HepG2 (cell line): ENCODE measurements at regions not wholly inside any gene's neighbourhood (a gene's known extent, or its start where the extent isn't known, plus 50 kb on each side); places are given as distances from the start of the nearest gene placed in this dataset.

Source experiments
- ATM ChIP-seq: fragments of 450-650 bp; IDR thresholded peaks from 2 replicates; pipeline ENCODE4 v1.7.1; 2017; ENCODE audit warnings: mild to moderate bottlenecking, borderline replicate concordance
- MBNL3 ChIP-seq: fragments of 250-450 bp; sonication (Bioruptor Pico); conservative IDR thresholded peaks from 2 replicates; pipeline ENCODE4 v1.8.0; 2022; ENCODE audit warnings: mild to moderate bottlenecking, inconsistent platforms
- MEIS2 ChIP-seq: sonication (generic); formaldehyde crosslinking; IDR thresholded peaks from 2 replicates; pipeline ENCODE4 v1.9.0; 2021; ENCODE audit warnings: mild to moderate bottlenecking, missing genetic modification reagents
- NCOA2 ChIP-seq: sonication (generic); formaldehyde crosslinking; IDR thresholded peaks from 2 replicates; pipeline ENCODE4 v1.8.0; 2022; ENCODE audit warnings: inconsistent platforms
- NFKBIZ ChIP-seq: IDR thresholded peaks from 2 replicates; pipeline ENCODE4 v1.6.1; 2018; ENCODE audit warnings: missing genetic modification reagents, missing compliant biosample characterization
- SIN3B ChIP-seq: fragments of 150-350 bp; IDR thresholded peaks from 2 replicates; pipeline ENCODE4 v1.6.1; 2014; ENCODE audit warnings: low read length
- SIX4 ChIP-seq: sonication (generic); formaldehyde crosslinking; IDR thresholded peaks from 2 replicates; pipeline ENCODE4 v1.4.0; 2020; ENCODE audit warnings: missing genetic modification reagents
- SMAD9 ChIP-seq: sonication (generic); formaldehyde crosslinking; IDR thresholded peaks from 2 replicates; pipeline ENCODE4 v1.5.1; 2020; ENCODE audit warnings: mild to moderate bottlenecking, missing genetic modification reagents
- U2AF1 ChIP-seq: fragments of 200-400 bp; formaldehyde crosslinking; optimal IDR thresholded peaks from 2 replicates; pipeline ENCODE3; 2017; ENCODE audit warnings: mild to moderate bottlenecking, low read depth, low read length
- ZFY ChIP-seq: sonication (generic); formaldehyde crosslinking; IDR thresholded peaks from 2 replicates; pipeline ENCODE4 v1.4.0; 2020; ENCODE audit warnings: missing genetic modification reagents
- ZNF577 ChIP-seq: sonication (generic); formaldehyde crosslinking; IDR thresholded peaks from 2 replicates; pipeline ENCODE4 v1.4.0; 2020; ENCODE audit warnings: mild to moderate bottlenecking, low read depth, missing genetic modification reagents, borderline replicate concordance
- ZNF709 ChIP-seq: sonication (generic); formaldehyde crosslinking; IDR thresholded peaks from 2 replicates; pipeline ENCODE4 v1.5.0; 2020; ENCODE audit warnings: mild to moderate bottlenecking, missing genetic modification reagents
- TF ChIP-seq, protein P1 (sequence below): sonication (generic); formaldehyde crosslinking; IDR thresholded peaks from 2 replicates; pipeline ENCODE4 v1.4.0; 2020; ENCODE audit warnings: mild to moderate bottlenecking, missing genetic modification reagents
- TF ChIP-seq, protein P2 (sequence below): sonication (generic); formaldehyde crosslinking; IDR thresholded peaks from 2 replicates; pipeline ENCODE4 v1.4.0; 2020; ENCODE audit warnings: mild to moderate bottlenecking, missing genetic modification reagents
- TF ChIP-seq, protein P3 (sequence below): sonication (generic); formaldehyde crosslinking; IDR thresholded peaks from 2 replicates; pipeline ENCODE4 v1.5.0; 2020; ENCODE audit warnings: mild to moderate bottlenecking, missing genetic modification reagents, borderline replicate concordance
- TF ChIP-seq, protein P4 (sequence below): sonication (generic); formaldehyde crosslinking; IDR thresholded peaks from 2 replicates; pipeline ENCODE4 v1.5.0; 2020; ENCODE audit warnings: mild to moderate bottlenecking, missing genetic modification reagents

DNA sequence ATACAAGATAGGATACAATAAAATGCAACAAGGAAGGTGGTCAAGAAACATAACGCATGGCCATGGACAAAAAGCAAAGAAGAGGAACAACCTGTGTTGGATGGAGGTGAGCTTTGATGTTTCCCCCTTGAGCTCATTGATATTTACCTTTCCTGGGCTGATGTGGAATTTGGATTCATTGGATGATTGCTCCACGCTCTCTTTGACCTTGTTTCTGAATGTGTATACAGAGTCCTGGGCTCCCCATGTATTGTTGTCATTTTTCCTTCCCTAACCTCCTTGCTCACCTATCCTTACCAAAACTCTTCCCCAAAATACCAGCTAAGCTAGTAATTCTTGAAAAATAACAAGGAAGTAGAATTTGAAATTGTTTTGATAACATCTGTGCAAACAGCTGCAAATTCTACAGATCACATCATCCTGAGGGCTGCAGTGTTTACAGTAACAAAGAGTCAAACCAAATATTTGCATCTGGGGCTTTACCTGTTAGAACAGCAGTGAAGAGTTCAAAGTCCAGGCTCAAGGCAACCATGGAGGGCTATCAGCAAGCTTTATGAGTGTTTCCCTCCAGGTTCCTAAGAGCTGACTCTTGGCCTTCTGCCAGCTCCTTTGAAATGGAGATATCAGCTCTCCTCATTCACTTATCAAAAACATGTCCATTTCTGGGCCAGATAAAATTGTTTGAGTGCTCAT lies 214.3 kb upstream of the MARCKS start (continued):
- TF ChIP-seq SIX4 (CRISPR knock-in tag) (peak; percentile 71), NCOA2 (CRISPR knock-in tag) (peak; percentile 96), SIN3B (0 out of 2 replicates have a peak, but pooled peaks have one; percentile 27), MEIS2 (peak; percentile 44), MBNL3 (CRISPR knock-in tag) (no peak), U2AF1 (peak; percentile 33), ZNF709 (peak; percentile 67; the same call in 1 of the 2 replicates), NFKBIZ (peak; percentile 99), ATM (no peak), SMAD9 (CRISPR knock-in tag) (no peak), ZNF577 (CRISPR knock-in tag) (no peak), ZFY (CRISPR knock-in tag) (0 out of 2 replicates have a peak, but pooled peaks have one; percentile 25)
- TF ChIP-seq, protein P1, sequence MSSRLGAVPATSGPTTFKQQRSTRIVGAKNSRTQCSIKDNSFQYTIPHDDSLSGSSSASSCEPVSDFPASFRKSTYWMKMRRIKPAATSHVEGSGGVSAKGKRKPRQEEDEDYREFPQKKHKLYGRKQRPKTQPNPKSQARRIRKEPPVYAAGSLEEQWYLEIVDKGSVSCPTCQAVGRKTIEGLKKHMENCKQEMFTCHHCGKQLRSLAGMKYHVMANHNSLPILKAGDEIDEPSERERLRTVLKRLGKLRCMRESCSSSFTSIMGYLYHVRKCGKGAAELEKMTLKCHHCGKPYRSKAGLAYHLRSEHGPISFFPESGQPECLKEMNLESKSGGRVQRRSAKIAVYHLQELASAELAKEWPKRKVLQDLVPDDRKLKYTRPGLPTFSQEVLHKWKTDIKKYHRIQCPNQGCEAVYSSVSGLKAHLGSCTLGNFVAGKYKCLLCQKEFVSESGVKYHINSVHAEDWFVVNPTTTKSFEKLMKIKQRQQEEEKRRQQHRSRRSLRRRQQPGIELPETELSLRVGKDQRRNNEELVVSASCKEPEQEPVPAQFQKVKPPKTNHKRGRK (CRISPR knock-in tag): peak; percentile 31; the same call in 1 of the 2 replicates
- TF ChIP-seq, protein P2, sequence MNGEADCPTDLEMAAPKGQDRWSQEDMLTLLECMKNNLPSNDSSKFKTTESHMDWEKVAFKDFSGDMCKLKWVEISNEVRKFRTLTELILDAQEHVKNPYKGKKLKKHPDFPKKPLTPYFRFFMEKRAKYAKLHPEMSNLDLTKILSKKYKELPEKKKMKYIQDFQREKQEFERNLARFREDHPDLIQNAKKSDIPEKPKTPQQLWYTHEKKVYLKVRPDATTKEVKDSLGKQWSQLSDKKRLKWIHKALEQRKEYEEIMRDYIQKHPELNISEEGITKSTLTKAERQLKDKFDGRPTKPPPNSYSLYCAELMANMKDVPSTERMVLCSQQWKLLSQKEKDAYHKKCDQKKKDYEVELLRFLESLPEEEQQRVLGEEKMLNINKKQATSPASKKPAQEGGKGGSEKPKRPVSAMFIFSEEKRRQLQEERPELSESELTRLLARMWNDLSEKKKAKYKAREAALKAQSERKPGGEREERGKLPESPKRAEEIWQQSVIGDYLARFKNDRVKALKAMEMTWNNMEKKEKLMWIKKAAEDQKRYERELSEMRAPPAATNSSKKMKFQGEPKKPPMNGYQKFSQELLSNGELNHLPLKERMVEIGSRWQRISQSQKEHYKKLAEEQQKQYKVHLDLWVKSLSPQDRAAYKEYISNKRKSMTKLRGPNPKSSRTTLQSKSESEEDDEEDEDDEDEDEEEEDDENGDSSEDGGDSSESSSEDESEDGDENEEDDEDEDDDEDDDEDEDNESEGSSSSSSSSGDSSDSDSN (CRISPR knock-in tag): peak; percentile 27; the same call in 1 of the 2 replicates
- TF ChIP-seq, protein P3, sequence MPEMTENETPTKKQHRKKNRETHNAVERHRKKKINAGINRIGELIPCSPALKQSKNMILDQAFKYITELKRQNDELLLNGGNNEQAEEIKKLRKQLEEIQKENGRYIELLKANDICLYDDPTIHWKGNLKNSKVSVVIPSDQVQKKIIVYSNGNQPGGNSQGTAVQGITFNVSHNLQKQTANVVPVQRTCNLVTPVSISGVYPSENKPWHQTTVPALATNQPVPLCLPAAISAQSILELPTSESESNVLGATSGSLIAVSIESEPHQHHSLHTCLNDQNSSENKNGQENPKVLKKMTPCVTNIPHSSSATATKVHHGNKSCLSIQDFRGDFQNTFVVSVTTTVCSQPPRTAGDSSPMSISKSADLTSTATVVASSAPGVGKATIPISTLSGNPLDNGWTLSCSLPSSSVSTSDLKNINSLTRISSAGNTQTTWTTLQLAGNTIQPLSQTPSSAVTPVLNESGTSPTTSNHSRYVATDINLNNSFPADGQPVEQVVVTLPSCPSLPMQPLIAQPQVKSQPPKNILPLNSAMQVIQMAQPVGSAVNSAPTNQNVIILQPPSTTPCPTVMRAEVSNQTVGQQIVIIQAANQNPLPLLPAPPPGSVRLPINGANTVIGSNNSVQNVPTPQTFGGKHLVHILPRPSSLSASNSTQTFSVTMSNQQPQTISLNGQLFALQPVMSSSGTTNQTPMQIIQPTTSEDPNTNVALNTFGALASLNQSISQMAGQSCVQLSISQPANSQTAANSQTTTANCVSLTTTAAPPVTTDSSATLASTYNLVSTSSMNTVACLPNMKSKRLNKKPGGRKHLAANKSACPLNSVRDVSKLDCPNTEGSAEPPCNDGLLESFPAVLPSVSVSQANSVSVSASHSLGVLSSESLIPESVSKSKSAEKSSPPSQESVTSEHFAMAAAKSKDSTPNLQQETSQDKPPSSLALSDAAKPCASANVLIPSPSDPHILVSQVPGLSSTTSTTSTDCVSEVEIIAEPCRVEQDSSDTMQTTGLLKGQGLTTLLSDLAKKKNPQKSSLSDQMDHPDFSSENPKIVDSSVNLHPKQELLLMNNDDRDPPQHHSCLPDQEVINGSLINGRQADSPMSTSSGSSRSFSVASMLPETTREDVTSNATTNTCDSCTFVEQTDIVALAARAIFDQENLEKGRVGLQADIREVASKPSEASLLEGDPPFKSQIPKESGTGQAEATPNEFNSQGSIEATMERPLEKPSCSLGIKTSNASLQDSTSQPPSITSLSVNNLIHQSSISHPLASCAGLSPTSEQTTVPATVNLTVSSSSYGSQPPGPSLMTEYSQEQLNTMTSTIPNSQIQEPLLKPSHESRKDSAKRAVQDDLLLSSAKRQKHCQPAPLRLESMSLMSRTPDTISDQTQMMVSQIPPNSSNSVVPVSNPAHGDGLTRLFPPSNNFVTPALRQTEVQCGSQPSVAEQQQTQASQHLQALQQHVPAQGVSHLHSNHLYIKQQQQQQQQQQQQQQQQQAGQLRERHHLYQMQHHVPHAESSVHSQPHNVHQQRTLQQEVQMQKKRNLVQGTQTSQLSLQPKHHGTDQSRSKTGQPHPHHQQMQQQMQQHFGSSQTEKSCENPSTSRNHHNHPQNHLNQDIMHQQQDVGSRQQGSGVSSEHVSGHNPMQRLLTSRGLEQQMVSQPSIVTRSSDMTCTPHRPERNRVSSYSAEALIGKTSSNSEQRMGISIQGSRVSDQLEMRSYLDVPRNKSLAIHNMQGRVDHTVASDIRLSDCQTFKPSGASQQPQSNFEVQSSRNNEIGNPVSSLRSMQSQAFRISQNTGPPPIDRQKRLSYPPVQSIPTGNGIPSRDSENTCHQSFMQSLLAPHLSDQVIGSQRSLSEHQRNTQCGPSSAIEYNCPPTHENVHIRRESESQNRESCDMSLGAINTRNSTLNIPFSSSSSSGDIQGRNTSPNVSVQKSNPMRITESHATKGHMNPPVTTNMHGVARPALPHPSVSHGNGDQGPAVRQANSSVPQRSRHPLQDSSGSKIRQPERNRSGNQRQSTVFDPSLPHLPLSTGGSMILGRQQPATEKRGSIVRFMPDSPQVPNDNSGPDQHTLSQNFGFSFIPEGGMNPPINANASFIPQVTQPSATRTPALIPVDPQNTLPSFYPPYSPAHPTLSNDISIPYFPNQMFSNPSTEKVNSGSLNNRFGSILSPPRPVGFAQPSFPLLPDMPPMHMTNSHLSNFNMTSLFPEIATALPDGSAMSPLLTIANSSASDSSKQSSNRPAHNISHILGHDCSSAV (CRISPR knock-in tag): no peak
- TF ChIP-seq, protein P4, sequence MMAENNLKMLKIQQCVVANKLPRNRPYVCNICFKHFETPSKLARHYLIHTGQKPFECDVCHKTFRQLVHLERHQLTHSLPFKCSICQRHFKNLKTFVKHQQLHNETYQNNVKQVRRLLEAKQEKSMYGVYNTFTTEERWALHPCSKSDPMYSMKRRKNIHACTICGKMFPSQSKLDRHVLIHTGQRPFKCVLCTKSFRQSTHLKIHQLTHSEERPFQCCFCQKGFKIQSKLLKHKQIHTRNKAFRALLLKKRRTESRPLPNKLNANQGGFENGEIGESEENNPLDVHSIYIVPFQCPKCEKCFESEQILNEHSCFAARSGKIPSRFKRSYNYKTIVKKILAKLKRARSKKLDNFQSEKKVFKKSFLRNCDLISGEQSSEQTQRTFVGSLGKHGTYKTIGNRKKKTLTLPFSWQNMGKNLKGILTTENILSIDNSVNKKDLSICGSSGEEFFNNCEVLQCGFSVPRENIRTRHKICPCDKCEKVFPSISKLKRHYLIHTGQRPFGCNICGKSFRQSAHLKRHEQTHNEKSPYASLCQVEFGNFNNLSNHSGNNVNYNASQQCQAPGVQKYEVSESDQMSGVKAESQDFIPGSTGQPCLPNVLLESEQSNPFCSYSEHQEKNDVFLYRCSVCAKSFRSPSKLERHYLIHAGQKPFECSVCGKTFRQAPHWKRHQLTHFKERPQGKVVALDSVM (CRISPR knock-in tag): peak; percentile 67
